GM19455 (cell line): ENCODE measurements at regions not wholly inside any gene's neighbourhood (a gene's known extent, or its start where the extent isn't known, plus 50 kb on each side); places are given as distances from the start of the nearest gene placed in this dataset.

ENCODE experiments used
- ATAC-seq: cut with Tn5 transposase; IDR thresholded peaks from one replicate; pipeline ENCODE4 v1.9.1; 2021; ENCODE audit not compliant: unreplicated experiment

DNA sequence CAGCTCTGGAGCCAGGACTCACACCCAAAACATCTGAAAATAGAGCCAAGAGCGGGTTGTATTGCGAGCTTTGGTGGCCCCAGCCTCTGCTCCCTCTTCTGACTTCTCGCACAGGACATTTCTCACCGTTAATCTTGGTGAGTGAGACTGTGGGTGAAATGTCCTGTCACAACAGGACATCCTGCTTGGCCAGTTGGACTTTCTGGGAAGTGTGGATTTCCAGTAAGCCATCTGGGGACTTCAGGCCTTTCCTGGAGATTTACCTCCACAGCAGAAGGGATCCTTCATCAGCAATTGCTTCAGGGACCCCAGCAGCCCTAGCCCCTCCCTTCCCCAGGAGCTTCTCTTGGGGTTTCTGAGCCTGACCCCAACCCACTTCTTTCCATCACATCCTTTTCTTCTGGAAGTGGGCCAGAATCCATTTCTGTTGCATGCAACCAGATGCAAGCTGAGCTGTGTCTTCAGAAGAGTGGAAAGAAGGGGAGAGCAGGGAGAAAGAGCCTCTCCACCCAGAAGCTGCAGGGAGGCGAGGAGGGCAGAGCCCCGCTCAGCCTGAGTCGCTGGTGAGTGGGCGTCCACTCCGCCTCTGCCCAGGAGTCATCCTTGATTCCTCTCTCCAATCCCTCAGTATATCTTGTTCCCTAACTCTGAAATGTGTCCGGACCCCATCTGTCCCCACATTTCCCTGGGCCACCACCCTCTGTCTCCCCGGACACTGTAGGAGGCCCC lies 50.3 kb upstream of the GADD45G start:
- ATAC-seq: no peak

- ATAC-seq: no peak
These were observed 51.3 kb upstream of the GADD45G start for GRCh38 chr9:89553451-89554010.

GRCh38 chr9:89550346-89550927 lies 52.5 kb upstream of the SEMA4D start:
- ATAC-seq: no peak

DNA sequence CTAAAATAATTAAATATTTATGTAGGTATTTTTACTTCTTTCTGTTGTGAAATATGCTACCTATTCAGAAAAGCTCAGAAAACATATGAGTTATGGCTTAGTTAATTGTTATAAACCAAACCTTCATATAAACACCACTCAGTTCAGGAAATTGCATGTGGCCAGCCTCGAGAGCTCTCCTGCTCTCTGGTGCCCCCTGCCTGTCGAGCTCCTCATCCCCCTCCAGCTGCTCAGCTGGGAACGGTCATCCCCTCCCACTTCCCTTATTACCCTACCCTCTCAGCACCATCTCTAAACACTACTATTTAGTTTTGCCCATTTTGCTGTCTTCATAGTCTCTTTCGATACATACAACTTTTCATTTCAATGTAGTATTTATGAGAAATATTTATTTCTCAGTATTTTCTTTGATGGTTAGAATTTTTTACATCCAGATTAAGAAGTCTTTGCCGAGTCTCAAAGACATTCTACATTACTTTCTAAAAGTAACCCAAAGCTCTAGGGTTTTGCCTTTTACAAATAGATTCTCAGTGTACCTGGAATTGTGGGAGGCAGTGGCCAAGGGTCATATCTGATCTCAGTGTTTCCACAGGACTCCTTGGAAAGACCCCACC lies 51.2 kb upstream of the SEMA4D start:
- ATAC-seq: peak; percentile 80

- no peak for ATAC-seq
These were observed 50.2 kb upstream of the SEMA4D start for GRCh38 chr9:89548071-89548638.
